ENCODE measurements at regions not wholly inside any gene's neighbourhood (a gene's known extent, or its start where the extent isn't known, plus 50 kb on each side); places are given as distances from the start of the nearest gene placed in this dataset.
"Not testable (repeated sequence)": the region's sequence is repeated elsewhere in the genome, so short reads cannot be mapped to it uniquely, and the experiment has no call there.

DNA sequence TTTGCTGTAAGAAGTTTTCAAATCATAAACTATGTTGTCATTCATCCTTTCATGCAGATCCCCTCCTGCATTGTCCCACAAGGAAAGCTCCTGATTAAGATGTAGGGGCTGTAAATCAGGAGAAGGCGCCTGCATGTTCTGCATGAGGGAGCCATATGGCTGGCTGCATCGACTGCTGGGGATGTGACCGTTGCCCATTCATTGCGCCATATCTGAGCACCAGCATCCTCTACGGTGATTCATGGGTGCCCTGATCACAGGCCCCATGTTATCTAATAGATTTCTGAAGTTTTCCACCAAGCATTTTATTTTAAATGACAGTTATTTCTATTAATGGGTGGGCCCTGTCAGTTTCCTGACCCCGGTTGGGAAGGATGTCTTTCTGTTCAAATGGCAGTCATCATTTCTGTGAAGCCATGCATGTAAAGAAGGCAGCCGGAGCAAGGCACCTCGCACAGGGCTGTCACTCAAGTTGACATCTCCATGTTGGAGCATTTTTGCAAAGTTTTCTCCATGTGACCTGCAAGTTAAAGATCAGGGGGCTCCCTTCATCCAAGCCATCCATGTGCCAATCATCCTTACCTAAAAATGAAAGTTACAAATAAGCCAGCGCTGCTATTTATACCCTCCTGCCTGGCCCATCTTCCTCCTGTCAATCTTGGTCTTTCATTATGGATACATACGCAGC is 128.8 kb downstream of the TEX36 start:
- no peak for DNase-seq

DNA sequence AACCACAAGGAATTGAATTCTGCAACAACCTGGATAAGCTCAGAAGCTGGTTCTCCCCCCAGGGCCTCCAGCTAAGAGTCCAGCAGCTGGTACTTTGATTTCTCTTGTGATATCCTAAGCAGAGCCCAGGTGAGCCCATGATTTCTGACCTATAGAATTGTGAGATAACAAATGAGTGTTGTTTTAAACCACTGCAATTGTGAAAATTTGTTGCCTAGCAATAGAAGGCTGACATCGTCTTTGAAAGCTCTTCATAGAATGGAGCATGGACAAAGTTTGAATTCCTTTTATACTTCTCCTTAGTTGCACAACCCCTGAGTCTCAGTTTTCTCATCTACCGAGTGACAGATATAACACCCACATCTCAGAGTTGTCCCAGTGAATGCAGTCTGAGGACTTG is 129.9 kb downstream of the TEX36 start:
- no peak for DNase-seq

DNA sequence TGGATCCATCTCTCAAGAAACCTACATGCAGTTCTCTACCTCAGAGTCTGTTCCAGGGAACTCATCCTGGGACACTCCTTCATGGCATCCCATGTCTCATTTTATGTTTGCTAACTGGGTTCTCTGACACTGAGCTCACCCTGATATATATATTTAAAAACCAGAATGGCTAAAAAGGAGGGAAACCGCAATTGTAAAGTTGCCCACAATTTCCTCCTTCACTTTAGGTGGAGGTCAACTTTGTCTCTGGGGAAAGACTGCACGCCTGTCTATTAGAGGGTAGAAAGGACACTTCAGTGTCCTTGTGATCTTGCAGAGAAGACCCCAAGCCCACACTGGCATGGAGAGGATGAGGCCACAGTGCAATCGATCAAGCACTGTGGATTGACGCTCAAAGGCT is 131.7 kb downstream of the TEX36 start:
- no peak for DNase-seq

GRCh38 chr10:125550362-125550761 is 132.6 kb downstream of the TEX36 start:
- DNase-seq = no peak

- no peak for DNase-seq
Measured at GRCh38 chr10:125549653-125550052, 133.3 kb downstream of the TEX36 start.

DNA sequence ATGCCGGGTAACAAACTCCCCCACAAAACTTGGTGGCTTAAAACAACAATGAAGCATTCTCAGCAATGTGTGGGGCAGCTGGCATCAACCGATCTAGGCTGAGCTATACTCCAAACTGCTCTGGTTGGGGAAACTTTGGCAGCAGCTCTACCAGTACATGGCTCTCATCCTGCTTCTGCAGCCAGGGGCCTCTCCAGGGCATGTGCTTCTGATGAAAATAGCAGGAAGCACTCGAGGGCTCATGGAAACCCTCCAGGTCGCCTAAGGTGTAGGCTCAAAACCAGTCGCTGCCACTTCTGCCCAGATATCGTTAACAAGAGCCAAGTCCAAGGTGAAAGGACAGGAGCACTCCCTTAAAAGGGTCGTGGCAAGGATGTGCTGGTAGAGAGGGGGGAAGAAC is 134.1 kb downstream of the TEX36 start:
- DNase-seq = no peak

DNA sequence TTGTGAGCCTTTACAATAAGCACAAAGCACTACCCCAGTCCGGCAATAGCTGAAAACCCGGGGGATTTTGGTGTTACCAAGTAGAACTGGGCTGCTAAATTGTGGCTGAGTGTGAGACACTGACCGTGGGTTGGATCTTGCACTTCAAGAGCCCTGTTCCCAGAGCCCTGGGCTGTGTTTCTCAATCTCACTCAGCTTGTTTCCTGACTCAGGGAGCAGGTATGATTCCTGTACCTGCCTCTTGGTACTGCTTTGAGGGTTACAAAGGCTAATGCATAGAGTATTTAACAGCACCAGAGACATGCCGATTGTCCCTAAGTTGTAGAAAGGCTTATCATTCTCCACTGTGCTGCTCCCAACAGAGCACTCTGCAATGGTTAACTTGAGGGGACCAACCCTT is 134.6 kb downstream of the TEX36 start:
- no peak for DNase-seq

- DNase-seq = no peak
Measured at GRCh38 chr10:125547010-125547650, 135.8 kb downstream of the TEX36 start.

DNA sequence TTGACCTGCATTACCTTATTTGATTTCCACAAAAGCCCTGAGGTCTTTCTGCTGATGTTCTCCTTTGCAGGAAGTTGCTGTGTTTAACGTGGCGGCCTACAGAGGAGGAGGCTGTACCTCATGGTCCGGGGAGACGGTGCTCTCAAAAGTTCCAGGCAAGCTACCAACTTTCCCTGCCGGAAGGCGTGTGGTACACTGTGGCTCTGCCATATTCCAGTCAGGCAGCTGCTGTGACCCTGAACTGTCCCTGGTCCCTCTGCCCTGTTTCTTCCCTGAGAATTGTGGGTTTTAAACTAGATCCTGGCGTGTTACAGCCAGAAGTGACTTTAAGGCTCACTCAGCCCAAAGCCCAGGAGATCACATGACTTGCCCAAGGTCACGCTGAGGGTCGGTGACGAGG is 139.2 kb downstream of the TEX36 start:
- DNase-seq = no peak

DNA sequence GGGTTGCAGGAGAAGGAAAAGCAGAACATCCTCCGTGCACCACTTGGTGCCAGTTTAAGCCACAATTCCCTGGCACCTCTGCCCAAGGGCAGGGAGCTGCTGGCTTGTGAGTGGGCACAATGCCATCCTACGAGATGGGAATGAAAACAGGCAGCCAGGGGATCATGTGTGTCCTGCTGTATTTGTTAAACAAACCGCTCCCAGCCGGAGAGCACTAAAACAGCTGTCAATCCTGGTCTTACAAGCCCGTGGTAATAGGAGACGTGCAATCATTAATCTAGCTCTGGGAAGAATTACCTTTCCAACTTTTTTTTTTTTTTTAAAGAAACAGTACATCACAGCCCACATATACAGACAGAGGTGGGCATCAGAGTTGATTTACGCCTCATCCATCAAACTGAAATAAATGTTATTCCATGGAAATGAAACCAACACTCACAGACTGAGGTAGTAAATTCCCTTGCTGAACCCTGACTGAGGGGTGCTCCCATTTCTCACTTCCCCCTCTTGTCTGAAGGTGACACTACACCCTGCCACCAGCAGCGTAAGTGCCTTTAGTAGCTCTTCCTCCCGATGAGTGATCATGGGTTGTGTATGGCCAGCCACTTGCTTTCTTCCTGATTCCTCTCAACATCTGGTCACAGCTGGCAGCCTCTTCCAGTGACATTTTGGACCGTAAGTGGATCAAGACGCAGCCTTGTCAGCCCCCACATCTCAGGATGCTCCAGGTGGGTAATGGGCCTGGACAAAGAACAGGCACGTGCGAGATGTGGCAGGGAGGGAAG is 143.8 kb downstream of the TEX36 start:
- no peak for DNase-seq

DNA sequence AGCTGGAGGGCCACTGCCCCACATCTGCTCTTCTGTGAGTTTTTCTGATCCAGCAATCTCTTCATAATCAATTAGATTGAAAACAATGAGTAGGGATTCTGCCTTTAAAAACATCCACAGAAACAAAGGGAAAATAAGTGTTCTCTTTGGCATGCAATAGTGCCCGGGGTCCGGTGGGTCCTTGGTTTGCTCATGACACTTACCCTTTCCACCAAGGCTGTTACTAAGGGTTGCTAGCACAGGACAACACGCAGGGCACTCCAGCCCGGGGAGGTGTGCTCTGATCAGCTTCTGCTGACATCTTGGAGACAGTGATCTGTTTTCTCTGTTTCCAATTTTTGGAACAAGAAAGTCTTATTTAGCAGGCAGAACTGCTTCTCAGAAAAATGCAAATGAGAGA is 146.7 kb downstream of the TEX36 start:
- DNase-seq = no peak

GRCh38 chr10:125535559-125535958 is 147.4 kb downstream of the TEX36 start:
- no peak for DNase-seq

- no peak for DNase-seq
Measured at GRCh38 chr10:125534515-125534914, 148.4 kb downstream of the TEX36 start.

DNA sequence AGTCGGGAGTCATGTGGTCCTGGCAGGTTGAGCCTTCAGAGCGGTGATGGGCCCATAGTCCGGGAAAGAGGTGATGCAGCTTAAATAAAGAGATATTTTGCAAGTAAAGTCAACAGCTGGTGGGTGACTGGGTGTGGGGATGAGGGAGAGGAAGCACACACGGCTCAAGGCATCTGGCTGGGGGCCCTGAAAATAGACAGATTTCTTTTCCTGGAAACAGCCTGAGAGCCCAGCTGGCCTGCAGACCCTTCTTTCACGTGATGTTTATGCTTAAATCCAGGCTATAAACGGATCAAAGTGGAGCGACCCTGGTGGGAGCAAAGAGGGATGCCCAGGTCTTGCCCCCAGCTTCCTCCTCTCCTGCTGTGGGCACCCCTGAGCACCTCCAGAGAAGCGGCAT is 149.1 kb downstream of the TEX36 start:
- no peak for DNase-seq

DNA sequence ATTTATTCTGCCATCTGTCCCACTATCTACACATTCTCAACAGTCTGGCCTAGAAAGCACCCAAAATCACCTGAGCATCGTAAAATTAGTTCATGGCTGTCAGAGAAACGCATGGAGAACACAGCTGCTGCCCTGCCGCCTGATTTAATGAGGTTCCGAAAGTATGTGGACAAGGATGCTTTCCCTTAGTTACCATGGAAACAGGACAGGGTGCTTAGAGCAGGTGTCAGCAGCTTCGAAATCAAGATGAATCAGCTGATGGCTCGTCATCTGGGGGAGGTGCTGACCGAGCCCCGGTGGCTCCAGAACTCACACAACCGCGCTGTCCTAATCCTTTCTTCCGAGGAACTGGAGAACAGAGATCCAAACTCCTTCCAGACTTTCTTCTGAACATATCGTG is 151.5 kb downstream of the TEX36 start:
- no peak for DNase-seq

DNA sequence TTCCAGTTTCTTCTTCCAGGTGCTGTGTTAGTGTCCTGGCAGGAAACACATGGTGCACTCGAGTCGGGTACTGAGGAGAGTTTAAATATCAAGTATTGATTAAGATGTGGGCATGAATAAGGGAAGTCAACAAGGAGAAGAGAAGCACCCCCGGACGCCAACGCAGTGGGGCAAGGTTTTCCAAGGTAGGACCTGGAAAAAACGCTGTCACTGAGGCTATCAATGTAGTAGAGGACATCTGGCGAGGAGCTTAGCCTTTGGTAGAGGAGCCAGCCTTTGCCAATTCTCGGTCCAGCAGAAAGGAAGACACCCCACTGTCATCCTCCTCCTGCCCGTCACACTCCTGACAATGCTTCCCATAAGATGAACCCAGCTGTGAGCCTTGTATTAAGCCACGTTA is 159.6 kb downstream of the TEX36 start:
- no peak for DNase-seq

DNA sequence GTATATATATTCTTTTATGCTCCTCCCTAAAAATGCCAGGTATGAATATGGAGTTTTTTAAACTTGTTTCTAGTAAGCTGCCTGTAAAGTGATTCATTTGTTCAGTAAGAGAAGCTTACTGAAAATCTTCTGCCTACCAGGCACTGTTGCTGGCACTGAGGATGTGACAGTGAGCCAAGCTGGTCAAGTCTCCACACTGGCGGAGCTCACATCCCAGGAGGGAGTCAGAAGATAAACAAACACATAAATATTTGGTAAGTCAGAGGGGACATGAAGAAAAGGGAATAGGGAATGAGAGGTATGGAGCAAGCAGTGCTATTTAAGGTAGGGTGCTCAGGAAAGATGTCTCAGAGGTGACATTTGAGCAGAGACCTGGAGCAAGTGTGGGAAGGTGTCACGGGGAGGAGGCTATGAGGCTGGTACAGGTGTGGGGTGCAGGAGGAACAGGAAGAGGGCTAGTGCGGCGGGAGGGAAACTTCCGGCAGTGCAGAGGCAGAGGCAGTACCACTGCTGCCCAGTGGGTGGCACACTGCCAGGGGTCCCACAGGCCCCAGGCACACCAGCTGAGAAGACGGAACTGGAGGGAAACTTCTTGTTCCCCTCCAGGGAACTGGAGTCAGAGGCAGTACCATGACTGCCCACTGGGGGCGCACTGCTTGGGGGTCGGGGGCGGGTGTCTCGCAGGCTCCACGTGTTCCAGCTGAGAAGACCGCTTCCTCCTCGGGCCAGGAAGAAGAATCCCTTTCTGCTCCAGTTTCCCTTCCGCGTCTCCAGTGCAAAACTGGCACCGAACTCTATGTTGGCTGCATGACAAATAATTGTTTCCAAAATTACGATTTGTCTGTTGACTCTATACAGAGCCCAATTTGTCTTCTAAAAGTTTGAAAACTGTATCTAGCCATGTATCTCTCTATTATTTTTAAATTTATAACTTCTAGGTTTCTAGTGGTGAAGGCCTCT is 161.0 kb downstream of the TEX36 start:
- peak; percentile 64 for DNase-seq

DNA sequence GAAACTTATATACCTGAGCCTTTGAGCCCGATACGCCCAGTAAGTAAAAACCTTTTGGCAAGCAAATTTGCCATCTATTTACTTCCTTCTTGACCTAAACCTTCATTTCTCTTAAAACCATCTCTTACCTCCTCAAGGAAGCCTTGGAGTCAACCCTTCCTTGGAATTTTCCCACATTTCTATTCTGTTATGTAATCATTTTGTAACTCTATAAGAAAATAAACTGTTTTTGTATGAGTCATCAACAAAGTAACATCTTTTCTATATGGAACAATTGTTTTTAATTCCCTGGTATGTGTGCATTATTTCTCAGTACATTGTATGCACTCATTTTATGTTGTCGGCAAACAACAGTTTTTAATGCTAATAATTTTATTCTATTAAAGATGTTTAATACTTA is 162.0 kb downstream of the TEX36 start:
- DNase-seq = no peak

DNA sequence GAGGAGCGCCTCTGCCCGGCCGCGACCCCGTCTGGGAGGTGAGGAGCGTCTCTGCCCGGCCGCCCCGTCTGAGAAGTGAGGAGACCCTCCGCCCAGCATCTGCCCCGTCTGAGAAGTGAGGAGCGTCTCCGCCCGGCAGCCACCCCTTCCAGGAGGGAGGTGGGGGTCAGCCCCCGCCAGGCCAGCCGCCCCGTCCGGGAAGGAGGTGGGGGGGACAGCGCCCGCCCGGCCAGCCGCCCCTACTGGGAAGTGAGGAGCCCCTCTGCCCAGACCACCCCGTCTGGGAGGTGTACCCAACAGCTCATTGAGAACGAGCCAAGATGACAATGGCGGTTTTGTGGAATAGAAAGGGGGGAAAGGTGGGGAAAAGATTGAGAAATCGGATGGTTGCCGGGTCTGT is 164.6 kb downstream of the TEX36 start:
- DNase-seq = not testable (repeated sequence)

DNA sequence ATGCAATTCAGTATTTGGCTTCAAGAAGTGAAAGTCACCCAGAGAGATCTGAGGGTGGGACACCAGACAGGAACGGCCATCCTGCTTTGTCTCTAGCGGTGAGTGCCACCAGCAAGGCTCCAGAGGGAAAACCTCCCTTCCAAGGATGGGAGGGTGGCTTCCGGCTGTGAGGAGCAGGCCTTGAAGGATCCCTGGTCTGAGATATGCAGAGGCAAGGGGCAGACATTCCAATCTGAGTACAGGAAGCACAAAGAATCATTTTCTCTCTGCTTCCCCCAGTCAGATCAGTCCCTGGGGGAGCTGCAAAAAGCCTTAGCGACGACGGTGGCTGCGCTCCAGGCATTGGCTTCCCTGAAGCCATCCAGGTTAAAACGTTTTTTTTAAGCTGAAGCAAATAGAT is 167.4 kb downstream of the TEX36 start:
- DNase-seq = no peak

- no peak for DNase-seq
Measured at GRCh38 chr10:125514206-125515162, 168.5 kb downstream of the TEX36 start.
